Activated CD8-positive, alpha-beta T cell treated with anti-CD3 and anti-CD28 coated beads for 36 hours (primary cell): ENCODE measurements at regions not wholly inside any gene's neighbourhood (a gene's known extent, or its start where the extent isn't known, plus 50 kb on each side); places are given as distances from the start of the nearest gene placed in this dataset.

Experiments used
- ATAC-seq: fragments of 200-7000 bp; cut with Tn5 transposase; one replicate; pipeline ENCODE4 v1.10.0; 2021; ENCODE audit warnings: mild to moderate bottlenecking, moderate library complexity
- CTCF ChIA-PET: fragments of 350-600 bp; sonication (Branson Sonifier 250); formaldehyde crosslinking; loops from one replicate; lab custom pipeline; 2021; ENCODE audit warnings: antibody characterized with exemption; lab: Charles Lee
- POLR2A ChIA-PET: fragments of 350-600 bp; sonication (Branson Sonifier 250); formaldehyde crosslinking; loops from one replicate; lab custom pipeline; 2021; ENCODE audit warnings: antibody characterized with exemption; lab: Charles Lee
- DNase-seq: peaks from one replicate; pipeline ENCODE4 v3.0.0-alpha.2; 2020
- H3K27ac Mint-ChIP-seq: one replicate; pipeline ENCODE4 v1.8.0; 2021; ENCODE audit warnings: mild to moderate bottlenecking, mixed read lengths
- H3K27me3 Mint-ChIP-seq: one replicate; pipeline ENCODE4 v1.8.0; 2021; ENCODE audit warnings: mixed read lengths
- H3K36me3 Mint-ChIP-seq: one replicate; pipeline ENCODE4 v1.8.0; 2021; ENCODE audit warnings: low read depth, mixed read lengths
- H3K4me1 Mint-ChIP-seq: one replicate; pipeline ENCODE4 v1.8.0; 2021; ENCODE audit warnings: low read depth, mixed read lengths
- H3K4me3 Mint-ChIP-seq: one replicate; pipeline ENCODE4 v1.8.0; 2021; ENCODE audit warnings: mild to moderate bottlenecking, moderate library complexity, mixed read lengths
- H3K9me3 Mint-ChIP-seq: one replicate; pipeline ENCODE4 v1.8.0; 2021; ENCODE audit warnings: mixed read lengths
- CTCF ChIP-seq: fragments of 200-600 bp; IDR thresholded peaks from one replicate; pipeline ENCODE4 v1.8.0; 2022; ENCODE audit warnings: antibody characterized with exemption, mild to moderate bottlenecking
- intact Hi-C: fragments of 100-400 bp; cut with micrococcal nuclease; formaldehyde crosslinking; loops from one replicate; pipeline ENCODE4 v1.10.0; 2022

GRCh38 chr7:36775061-36775620, 50.8 kb upstream of the AOAH start:
- DNase-seq (no peak), ATAC-seq (peak; percentile 56)
- peak overlapping the region; percentile 78 for H3K27ac Mint-ChIP-seq

More at GRCh38 chr7:36775061-36775620, 50.8 kb upstream of the AOAH start:
- ChIA-PET POLR2A (no interaction called here), CTCF (interaction anchor here (1.0 kb wide), 1 partner anchor 67 kb away, joined by 3 read pairs; no protein-coding TSS in a partner anchor)
- no peak overlapping the region for H3K4me3 Mint-ChIP-seq
- H3K4me1 Mint-ChIP-seq, result peaks cover 63% of the 10 kb centered on the region
- TF ChIP-seq CTCF, result no peak
- peaks cover 6% of the 10 kb centered on the region for H3K9me3 Mint-ChIP-seq
- intact Hi-C loops, result loop anchor here (5.0 kb wide), 1 partner anchor 93 kb away; no protein-coding TSS in a partner anchor
- H3K36me3 Mint-ChIP-seq, result peaks cover 6% of the 10 kb centered on the region
- no peaks in the 10 kb centered on the region for H3K27me3 Mint-ChIP-seq
